Embryonic facial prominence (tissue), 1 donor: ENCODE measurements at regions not wholly inside any gene's neighbourhood (a gene's known extent, or its start where the extent isn't known, plus 50 kb on each side); places are given as distances from the start of the nearest gene placed in this dataset.

Experiments used
- DNase-seq: peaks from one replicate; pipeline ENCODE4 v3.0.0-alpha.2; 2016; ENCODE audit errors: extremely low spot score

GRCh38 chr6:163721922-163722692 is 307.6 kb downstream of the QKI start:
- no peak for DNase-seq

- no peak for DNase-seq
Observed at GRCh38 chr6:163721435-163721834, 306.9 kb downstream of the QKI start.

- no peak for DNase-seq
Observed at GRCh38 chr6:163720460-163721235, 306.1 kb downstream of the QKI start.

DNA sequence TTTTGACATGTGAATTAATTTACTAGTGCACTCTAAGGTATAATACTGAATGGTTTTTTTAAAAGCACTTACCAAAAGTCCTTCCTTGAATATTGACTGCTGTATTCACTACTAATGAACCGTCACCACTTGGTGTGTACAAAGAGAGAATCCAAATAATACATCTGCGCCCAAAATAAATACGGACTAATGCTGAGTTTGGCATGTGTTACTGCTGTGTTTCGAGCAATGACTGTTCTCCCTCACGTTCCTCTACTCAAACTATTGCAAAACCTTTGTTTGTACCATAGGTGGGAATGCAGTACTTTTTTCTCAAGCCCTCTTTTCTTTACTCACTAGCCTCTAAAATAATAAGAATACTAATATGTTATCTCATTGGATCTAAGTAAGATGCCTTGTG is 305.5 kb downstream of the QKI start:
- no peak for DNase-seq

DNA sequence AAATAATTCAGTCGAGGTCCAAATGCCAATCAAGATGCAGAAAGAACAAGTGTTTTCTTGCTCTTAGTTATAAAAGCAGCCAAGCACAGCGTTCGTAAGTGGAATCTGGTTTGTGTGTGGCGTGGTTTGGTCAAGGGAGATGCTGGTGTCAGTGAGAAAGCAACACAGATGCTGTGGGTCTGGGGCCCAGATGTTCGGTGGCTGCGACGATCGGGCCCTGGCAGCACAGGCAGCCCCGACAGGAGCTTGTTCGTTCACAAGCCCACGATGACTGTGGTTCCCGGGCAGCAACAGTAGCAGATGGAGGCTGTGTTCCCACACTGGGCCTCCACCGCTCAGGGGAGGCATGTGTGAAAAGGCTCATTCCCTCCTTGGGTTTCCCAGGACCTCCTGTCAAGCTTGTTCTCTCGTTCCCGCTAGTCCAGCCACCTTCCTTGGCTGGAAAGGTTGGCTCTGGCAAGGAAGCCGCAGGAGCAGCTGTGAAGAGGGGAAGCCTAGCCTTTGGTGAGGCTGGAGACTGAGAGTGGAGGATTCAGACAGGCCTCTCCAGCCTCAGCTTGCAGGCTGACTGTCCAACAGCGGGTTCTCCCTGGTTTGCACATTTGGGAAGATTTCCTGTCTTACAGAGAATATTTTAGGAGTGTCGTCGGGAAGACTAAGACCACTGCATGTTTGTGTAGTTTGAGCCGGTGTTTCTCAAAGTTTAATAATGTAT is 304.7 kb downstream of the QKI start:
- no peak for DNase-seq

DNA sequence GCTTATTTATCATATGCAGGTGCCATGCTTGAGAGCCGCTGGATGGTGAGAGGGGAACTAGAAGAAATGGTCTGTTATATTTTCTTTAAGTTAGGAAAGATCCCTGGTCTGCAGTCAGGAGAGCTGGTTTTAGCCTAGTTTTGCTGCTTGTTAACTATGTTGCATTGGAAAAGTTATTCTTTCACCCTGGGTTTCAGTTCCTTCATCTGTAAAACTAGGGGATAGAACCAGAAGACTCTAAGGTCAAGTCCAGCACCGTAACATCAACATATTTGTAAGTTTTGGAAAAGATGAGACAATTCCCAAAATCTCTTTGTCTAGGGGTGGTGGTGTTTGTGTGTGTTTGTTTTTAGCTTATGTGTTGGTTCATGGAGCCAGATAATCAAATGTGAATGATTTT is 304.0 kb downstream of the QKI start:
- DNase-seq, result no peak

DNA sequence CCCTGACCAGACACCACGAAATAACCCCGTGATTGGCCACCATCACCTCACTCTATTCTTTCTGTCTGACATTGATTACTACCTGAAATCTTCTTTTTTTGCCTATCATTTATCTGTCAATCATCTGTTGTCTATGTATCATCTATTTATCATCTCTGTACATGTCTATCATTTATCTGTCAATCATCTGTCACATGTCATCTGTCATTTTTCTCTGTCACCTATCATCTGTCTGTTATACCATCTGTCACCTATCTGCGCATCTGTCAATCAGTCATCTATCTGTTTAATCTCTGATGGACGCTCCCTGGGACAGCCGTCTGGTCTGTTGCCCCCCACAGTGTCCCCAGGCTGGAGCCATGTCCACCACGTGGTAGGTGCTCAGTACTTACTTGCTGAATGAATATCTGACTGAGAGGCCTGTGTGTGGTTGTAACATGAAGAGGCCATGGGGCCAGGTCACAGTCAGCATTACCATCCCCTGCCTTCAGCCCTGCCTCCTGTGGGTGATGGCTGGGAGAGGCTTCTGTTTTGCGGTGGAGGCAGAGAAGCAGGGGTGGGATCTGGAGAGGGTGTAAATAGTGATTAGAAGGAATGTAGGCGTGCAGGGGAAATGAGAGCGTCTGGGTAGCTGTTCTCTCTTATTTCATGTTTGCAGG is 302.7 kb downstream of the QKI start:
- DNase-seq, result no peak

DNA sequence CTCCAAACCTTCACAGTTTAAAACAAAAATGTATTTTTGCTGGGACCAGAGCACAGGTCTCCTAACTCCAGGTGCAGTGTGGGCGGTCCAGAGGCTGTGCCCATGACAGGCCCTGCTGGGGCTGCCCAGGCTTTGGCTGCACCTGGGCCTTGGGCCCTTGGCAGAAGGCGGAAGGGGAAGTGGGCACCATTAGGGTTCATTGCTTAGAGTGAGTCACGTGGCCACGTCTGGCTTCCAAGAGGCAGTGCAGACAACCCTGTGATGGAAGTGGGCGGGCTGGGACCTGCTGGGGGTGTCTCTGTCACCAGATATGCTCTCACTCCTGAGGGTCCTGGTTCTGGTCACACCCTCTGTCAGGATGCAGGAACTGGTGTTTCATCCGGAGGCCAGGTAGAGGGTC is 302.2 kb downstream of the QKI start:
- DNase-seq, result no peak

GRCh38 chr6:163715846-163716245 is 301.3 kb downstream of the QKI start:
- no peak for DNase-seq

DNA sequence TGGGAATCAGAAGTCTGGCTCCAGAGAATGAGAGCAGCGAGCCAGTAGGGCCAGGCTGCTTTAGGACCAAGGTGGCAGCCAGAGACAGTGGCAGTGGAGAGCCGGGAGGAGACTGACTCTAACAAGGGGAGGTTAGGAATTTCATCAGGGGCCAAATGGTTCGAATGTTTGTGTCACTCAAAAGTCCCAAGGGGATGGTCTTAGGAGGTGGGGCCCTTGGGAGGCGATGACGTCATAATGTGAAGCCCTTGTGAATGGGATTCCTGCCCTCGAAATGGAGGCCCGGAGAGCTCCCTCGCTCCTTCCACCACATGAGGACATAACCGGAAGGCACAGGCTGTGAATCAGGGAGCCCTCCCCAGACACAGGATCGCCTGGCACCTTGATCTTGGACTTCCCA is 299.7 kb downstream of the QKI start:
- DNase-seq, result no peak

DNA sequence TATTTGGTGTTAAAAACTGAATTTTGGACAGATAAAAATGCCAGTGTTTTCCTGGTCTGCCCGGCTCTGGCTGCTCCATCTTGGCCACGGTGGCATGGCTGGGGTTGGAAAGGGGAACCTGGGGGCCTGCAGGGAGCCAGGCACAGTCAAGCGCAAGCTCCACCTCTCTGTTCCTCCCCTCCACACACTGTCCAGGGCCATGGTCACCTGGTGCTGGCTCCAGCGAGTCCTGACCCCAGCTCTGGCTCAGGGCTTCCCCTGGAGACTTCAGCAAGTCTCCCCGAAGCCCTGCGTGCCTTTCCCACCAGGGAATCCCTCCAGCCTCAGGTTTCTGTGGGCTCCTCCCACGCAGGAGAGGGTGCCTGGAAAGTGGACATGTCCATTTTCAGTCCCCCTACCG is 298.5 kb downstream of the QKI start:
- DNase-seq, result no peak

- no peak for DNase-seq
Observed at GRCh38 chr6:163712566-163712961, 298.0 kb downstream of the QKI start.

DNA sequence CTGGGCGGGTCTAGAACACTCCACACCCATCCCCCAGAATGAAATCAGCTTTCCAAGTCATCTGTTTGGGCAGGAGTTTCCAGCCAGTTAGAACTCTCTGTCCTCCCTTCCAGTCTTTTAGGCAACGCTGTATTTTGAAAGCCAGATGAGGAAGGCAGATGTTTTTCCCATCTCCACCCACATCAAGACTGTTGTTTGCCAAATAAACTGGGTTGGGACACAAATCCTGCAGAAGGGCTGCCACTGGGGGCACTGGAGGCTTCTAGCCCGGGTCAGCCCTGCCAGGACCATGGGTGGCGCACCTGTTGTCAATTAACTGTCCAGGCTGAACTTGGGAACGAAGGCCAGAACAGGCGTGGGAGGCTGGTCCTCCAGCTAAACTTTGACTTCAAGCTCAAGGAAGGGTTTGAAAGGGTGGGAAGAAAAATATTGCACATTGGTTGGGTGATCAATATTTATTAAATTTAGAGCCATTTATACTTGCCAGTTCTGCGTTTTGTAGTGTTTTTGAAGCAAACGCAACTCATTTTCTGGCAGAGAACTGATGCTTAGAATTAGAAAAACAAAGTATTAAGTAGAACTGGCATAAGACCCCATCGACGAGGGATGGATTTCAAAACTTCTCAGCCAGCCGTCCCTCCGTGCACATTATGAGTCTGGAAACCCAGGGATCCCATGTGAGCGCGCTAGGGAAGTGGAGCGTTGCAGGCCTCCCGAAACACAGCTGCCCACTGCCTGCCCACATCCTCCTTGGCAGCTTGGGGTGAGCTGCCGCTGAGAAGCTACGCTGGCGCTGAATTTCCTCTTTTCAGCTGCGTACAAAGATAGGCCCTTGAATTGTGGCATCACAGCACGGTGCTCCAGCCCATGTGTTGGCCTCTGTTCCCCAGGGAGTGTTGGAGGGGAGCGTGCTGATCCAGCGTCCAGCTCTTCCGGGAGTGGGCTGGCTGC is 297.4 kb downstream of the QKI start:
- no peak for DNase-seq

GRCh38 chr6:163710532-163711470 is 296.3 kb downstream of the QKI start:
- no peak for DNase-seq

DNA sequence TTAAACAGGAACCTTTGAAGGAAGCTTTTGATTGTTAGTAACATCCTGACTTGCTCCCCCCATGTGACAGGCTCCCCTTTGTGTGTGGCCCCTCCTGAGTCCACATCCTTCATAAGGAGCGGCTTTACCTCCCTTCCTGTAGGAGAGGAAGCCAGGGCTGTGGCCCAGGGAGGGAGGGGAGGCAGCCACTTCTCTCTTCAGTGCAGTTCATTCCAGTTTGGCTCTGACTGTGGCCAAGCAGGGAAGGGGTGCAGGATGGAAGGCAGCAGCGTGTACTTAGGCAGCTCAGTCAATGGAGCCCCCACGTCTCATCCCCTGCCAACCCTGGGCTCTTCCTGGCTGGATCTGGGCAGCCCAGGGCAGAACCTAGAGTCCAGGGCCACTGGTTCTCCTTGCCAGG is 295.2 kb downstream of the QKI start:
- no peak for DNase-seq

DNA sequence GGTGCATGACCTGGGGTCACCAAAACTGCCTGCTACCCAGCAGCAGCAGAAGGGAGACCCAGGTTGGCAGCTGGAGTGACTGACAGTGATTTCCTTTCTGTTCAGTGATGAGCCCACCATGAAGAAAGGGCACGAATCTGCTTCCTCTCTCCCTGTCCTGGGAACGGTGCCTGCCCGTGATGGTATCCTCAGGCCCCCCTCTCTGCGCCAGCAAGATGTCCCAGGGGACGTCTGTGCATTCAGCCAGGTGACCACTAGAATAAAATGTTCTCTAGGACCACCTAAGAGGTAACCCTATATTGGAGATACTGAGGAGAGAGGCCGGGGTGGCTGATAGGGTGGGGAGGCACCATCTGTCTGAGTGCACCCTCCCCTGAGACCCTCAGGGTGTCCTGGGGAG is 294.7 kb downstream of the QKI start:
- DNase-seq, result no peak

DNA sequence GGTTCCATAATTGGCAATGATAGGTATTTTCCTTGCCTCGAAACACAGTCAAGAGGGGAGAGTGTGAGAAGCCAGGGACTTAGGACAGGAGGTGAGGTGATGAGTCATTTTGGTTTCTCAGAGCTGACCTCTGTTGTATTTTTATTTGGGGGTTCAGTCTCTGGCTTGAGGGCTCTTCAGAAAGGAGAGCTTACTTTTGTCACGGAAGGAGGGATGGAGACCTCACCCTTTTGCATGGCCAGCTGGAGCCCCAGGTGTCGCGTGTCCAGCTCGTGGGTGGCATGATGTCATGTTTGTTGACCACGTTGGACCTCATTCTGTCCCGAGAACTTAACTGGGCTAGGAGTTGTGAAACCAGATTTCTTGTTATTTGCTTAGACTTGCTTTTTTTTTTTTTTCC is 293.9 kb downstream of the QKI start:
- no peak for DNase-seq

GRCh38 chr6:163707387-163708355 is 293.2 kb downstream of the QKI start:
- no peak for DNase-seq
